Heart left ventricle (tissue), 16 donors: ENCODE measurements at regions not wholly inside any gene's neighbourhood (a gene's known extent, or its start where the extent isn't known, plus 50 kb on each side); places are given as distances from the start of the nearest gene placed in this dataset.
A peak's percentile ranks its signal among the peaks of the same experiment; 100 is the strongest.

Experiments
- ATAC-seq, 4 donors: fragments of 200-7000 bp; cut with Tn5 transposase; one replicate each; pipeline ENCODE4 v1.9.1; 2020 to 2022; ENCODE audit warnings: moderate library complexity in 4 of 4, mild to moderate bottlenecking in 3 of 4, moderate number of reproducible peaks in 1 of 4
- DNase-seq, 5 donors: peaks; one replicate each; pipeline ENCODE4 v3.0.0-alpha.2; 2020
- H3K27ac ChIP-seq, 12 donors: fragments of 200-600 bp; sonication (generic) in 4 of 12; one replicate each; pipeline versions ENCODE4 v1.5.0 to v1.8.0; 2016 to 2022; ENCODE audit warnings: mild to moderate bottlenecking in 2 of 12
- H3K27me3 ChIP-seq, 9 donors: fragments of 200-600 bp; sonication (generic) in 2 of 9; one replicate each; pipeline versions ENCODE4 v1.5.1 to v1.8.0; 2016 to 2022; ENCODE audit warnings: mild to moderate bottlenecking in 3 of 9
- H3K36me3 ChIP-seq, 9 donors: fragments of 200-600 bp; sonication (generic) in 2 of 9; one replicate each; pipeline versions ENCODE4 v1.5.0 to v1.8.0; 2018 to 2022; ENCODE audit warnings: mild to moderate bottlenecking in 2 of 9
- H3K4me1 ChIP-seq, 12 donors: fragments of 200-600 bp; sonication (generic) in 4 of 12; one replicate each; pipeline versions ENCODE4 v1.5.0 to v1.8.0; 2016 to 2022; ENCODE audit warnings: mild to moderate bottlenecking in 3 of 12
- H3K4me3 ChIP-seq, 12 donors: fragments of 200-600 bp; sonication (generic) in 4 of 12; one replicate each; pipeline versions ENCODE4 v1.5.0 to v1.8.0; 2017 to 2022; ENCODE audit warnings: mild to moderate bottlenecking in 9 of 12, moderate library complexity in 4 of 12
- H3K9me3 ChIP-seq, 12 donors: fragments of 200-600 bp; sonication (generic) in 4 of 12; one replicate each; pipeline versions ENCODE4 v1.5.0 to v1.8.0; 2016 to 2022; ENCODE audit warnings: mild to moderate bottlenecking in 1 of 12
- POLR2A ChIP-seq, 2 donors: fragments of 450-650 bp; IDR thresholded peaks; one replicate each; pipeline ENCODE4 v1.6.1; 2017; ENCODE audit warnings: antibody characterized with exemption in 2 of 2, mild to moderate bottlenecking in 2 of 2, moderate library complexity in 2 of 2
- WGBS, 4 donors: extraction: QIAGEN DNeasy Blood & Tissue Kit in 2 of 4; methylation state at CpG; one replicate each; pipeline versions ENCODE4 v1.1.5 to v1.1.7; 2013 to 2018; 5-methylcytosine and 5-hydroxymethylcytosine counted together
- intact Hi-C, 10 donors: fragments of 100-400 bp; cut with DNase I; formaldehyde crosslinking; loops; one replicate each; pipeline versions ENCODE4 v1.11.1 to v1.14.2; 2022
- TF ChIP-seq, protein P1 (sequence below), 12 donors: fragments of 200-600 bp; sonication (generic) in 4 of 12; IDR thresholded peaks; one replicate each; pipeline versions ENCODE4 v1.5.0 to v1.8.0; 2018 to 2022; ENCODE audit warnings: antibody characterized with exemption in 12 of 12, mild to moderate bottlenecking in 5 of 12
- donor health status: ischemic (EF 13 %, LVEDD 7.1; RV severe dilation, severe dysfunction).
- donor health status: healthy with polysubstance abuse.
- donor health status: DM: no; HTN: yes; CAD: no.
- donor health status: DM: no; HTN: no; CAD: no.
- donor health status: ischemic (EF 25% LVEDD 6.9; RV normal size, moderate dysfunction).
- donor health status: ischemic (EF 25% LVEDD 5.7; RV mildly dilated, moderate dysfunction).
- donor health status: healthy.
- donor health status: DM: yes; HTN: yes; CAD: no.
- donor health status: ischemic (EF 35%, LVEDD 5.7; RV mildly dilated, moderate dysfunction).
- donor health status: nonischemic (EF 11% LVEDD 7.7; RV severe dilation, severe dysfunction).
- donor health status: DM: yes; HTN: yes; CAD: no.
- donor health status: PGD.
- donor health status: ischemic (EF 29% LVEDD 5.4; RV normal size, mild dysfunction).
- donor health status: nonischemic (EF 23%, LVEDD 6.1; RV moderate dilation, normal function).

- H3K36me3 ChIP-seq, result no peaks in the 10 kb centered on the region
- 28 to 54% (median 38%) methylated on average over 4 to 5 of the region's 5 CpGs for WGBS, 4 donors
- TF ChIP-seq, protein P1, sequence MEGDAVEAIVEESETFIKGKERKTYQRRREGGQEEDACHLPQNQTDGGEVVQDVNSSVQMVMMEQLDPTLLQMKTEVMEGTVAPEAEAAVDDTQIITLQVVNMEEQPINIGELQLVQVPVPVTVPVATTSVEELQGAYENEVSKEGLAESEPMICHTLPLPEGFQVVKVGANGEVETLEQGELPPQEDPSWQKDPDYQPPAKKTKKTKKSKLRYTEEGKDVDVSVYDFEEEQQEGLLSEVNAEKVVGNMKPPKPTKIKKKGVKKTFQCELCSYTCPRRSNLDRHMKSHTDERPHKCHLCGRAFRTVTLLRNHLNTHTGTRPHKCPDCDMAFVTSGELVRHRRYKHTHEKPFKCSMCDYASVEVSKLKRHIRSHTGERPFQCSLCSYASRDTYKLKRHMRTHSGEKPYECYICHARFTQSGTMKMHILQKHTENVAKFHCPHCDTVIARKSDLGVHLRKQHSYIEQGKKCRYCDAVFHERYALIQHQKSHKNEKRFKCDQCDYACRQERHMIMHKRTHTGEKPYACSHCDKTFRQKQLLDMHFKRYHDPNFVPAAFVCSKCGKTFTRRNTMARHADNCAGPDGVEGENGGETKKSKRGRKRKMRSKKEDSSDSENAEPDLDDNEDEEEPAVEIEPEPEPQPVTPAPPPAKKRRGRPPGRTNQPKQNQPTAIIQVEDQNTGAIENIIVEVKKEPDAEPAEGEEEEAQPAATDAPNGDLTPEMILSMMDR (IDR thresholded peaks at IDR 0.05), result no peak
- TF ChIP-seq POLR2A (IDR thresholded peaks at IDR 0.05), result no peak
- DNase-seq (peak in 1 of 5 donors; percentile 52), ATAC-seq (peak; percentile 23 to 61 (median 52))
- H3K4me3 ChIP-seq, result no peak overlapping the region
- intact Hi-C loops, result loop anchor here in 2 of 10 donors (5.0 to 10.0 kb wide), 2 partner anchors 68 to 170 kb away; no protein-coding TSS in a partner anchor
- peaks cover 0 to 81% (median 34%) of the 10 kb centered on the region in 12 donors for H3K4me1 ChIP-seq
- no peaks in the 10 kb centered on the region for H3K27me3 ChIP-seq
- H3K27ac ChIP-seq, result peak overlapping the region in 10 of 12 donors; percentile 32 to 73 (median 50)
- no peaks in the 10 kb centered on the region for H3K9me3 ChIP-seq
Measured at GRCh38 chr2:172285010-172285621, 142.3 kb upstream of the ITGA6 start.

DNA sequence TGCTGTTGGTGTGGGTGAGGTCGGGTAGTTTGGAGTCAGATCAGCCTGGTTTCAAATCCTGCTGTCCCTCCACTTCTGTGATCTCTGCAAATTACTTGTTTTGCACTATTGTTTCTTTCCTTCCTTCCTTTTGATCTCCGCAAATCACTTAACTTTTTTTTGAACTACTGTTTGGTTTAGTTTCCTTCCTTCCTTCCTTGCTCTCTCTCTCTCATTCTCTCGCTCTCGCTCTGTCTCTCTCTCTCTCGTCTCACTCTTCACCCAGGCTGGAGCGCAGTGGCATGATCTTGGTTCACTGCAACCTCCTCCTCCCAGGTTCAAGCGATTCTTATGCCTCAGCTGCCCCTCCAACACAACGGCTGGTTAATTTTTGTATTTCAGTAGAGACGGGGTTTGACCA, 141.6 kb upstream of the ITGA6 start:
- WGBS, 4 donors, result 65 to 79% (median 71%) methylated on average over 9 of the region's 9 CpGs
- intact Hi-C loops, result loop anchor here in 2 of 10 donors (5.0 to 10.0 kb wide), 2 partner anchors 68 to 169 kb away; no protein-coding TSS in a partner anchor
- no peak for TF ChIP-seq POLR2A (IDR thresholded peaks at IDR 0.05)
- TF ChIP-seq, protein P1 (IDR thresholded peaks at IDR 0.05), result no peak

GRCh38 chr2:172287190-172287589, 140.2 kb upstream of the ITGA6 start:
- no peak for DNase-seq
- peak overlapping the region in 2 of 12 donors; percentile 18 to 47 for H3K27ac ChIP-seq
- no peak for ATAC-seq
- peaks cover 0 to 63% (median 34%) of the 10 kb centered on the region in 12 donors for H3K4me1 ChIP-seq
- no peaks in the 10 kb centered on the region for H3K36me3 ChIP-seq
- no peaks in the 10 kb centered on the region for H3K27me3 ChIP-seq
- H3K9me3 ChIP-seq, result no peaks in the 10 kb centered on the region
- no peak overlapping the region for H3K4me3 ChIP-seq
- TF ChIP-seq POLR2A (IDR thresholded peaks at IDR 0.05), result no peak
- TF ChIP-seq, protein P1 (IDR thresholded peaks at IDR 0.05), result no peak
- intact Hi-C loops, result loop anchor here in 2 of 10 donors (5.0 to 10.0 kb wide), 2 partner anchors 70 to 168 kb away; no protein-coding TSS in a partner anchor

More for the DNA sequence above, 141.6 kb upstream of the ITGA6 start:
- Histone ChIP-seq H3K27ac (peak overlapping the region in 7 of 12 donors; percentile 37 to 73 (median 52)), H3K36me3 (no peaks in the 10 kb centered on the region), H3K27me3 (no peaks in the 10 kb centered on the region), H3K4me1 (peaks cover 0 to 75% (median 34%) of the 10 kb centered on the region in 12 donors), H3K9me3 (no peaks in the 10 kb centered on the region), H3K4me3 (no peak overlapping the region)
- no peak for ATAC-seq
- DNase-seq, result no peak

DNA sequence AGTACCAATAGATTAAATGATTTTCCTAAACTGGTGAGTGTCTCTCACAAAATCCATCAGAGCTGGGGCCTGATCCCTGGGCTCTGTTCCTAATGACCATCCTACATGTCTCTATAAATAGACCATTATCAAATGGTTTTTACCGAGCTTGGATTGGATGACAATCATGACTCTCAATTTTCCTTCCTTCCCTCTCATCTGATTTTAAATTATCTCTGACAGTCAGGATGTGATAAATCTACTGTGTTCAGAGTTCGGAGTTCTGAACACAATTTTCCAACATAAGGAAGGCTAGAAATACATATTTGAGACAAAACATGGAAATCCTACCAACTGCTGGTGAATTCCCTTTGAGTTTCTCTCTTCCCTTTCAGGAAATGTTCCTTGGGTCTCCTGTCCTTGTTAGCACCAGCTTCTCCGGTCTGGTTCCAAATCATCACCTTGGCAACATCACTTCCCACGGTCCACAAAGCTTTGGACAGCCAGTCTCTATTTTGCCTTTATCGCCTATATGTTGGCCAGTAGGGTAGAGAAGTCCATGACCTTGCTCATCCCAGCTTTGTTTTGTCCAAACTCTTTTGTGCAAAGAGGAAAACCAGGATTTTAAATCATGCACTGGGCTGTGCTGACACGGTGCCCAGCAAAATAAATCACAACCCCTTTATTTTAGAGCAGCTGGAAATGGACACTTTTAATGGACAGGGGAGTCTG, 139.6 kb upstream of the ITGA6 start:
- Histone ChIP-seq H3K27me3 (no peaks in the 10 kb centered on the region), H3K36me3 (no peaks in the 10 kb centered on the region), H3K4me1 (peaks cover 0 to 58% (median 34%) of the 10 kb centered on the region in 12 donors), H3K27ac (peak overlapping the region in 2 of 12 donors; percentile 18 to 47), H3K9me3 (no peaks in the 10 kb centered on the region), H3K4me3 (no peak overlapping the region)
- 47 to 61% (median 56%) methylated on average over 6 of the region's 6 CpGs for WGBS, 4 donors
- peak in 2 of 4 donors; percentile 34 to 53 for ATAC-seq
- no peak for DNase-seq
- no peak for TF ChIP-seq POLR2A (IDR thresholded peaks at IDR 0.05)
- TF ChIP-seq, protein P1 (IDR thresholded peaks at IDR 0.05), result no peak
- intact Hi-C loops, result loop anchor here in 2 of 10 donors (5.0 to 10.0 kb wide), 2 partner anchors 70 to 167 kb away; no protein-coding TSS in a partner anchor
